RWPE2 (cell line): ENCODE measurements at regions not wholly inside any gene's neighbourhood (a gene's known extent, or its start where the extent isn't known, plus 50 kb on each side); places are given as distances from the start of the nearest gene placed in this dataset.

Experiments
- ATAC-seq: fragments of 200-7000 bp; cut with Tn5 transposase; 3 replicates; pipeline ENCODE4 v1.9.1; 2021; ENCODE audit warnings: low read depth
- DNase-seq: peaks from one replicate; pipeline ENCODE4 v3.0.0-alpha.2; 2020; ENCODE audit warnings: low spot score
- H3K27ac ChIP-seq: fragments of 450-650 bp; 2 replicates; pipeline ENCODE4 v1.5.1; 2017; ENCODE audit warnings: mild to moderate bottlenecking; ENCODE audit not compliant: poor library complexity, severe bottlenecking
- H3K27me3 ChIP-seq: fragments of 250-450 bp; sonication (Bioruptor Pico); 2 replicates; pipeline ENCODE4 v1.5.1; 2021; ENCODE audit warnings: mild to moderate bottlenecking, moderate library complexity; ENCODE audit not compliant: insufficient read depth, poor library complexity, severe bottlenecking
- H3K36me3 ChIP-seq: fragments of 250-450 bp; sonication (Bioruptor Pico); 2 replicates; pipeline ENCODE4 v1.5.1; 2020; ENCODE audit warnings: low read depth, mild to moderate bottlenecking, moderate library complexity
- H3K4me1 ChIP-seq: fragments of 250-450 bp; sonication (Bioruptor Pico); 2 replicates; pipeline ENCODE4 v1.5.1; 2021; ENCODE audit warnings: mild to moderate bottlenecking, moderate library complexity; ENCODE audit not compliant: insufficient read depth, poor library complexity, severe bottlenecking
- H3K4me3 ChIP-seq: fragments of 250-450 bp; sonication (Bioruptor Pico); 2 replicates; pipeline ENCODE4 v1.5.1; 2021; ENCODE audit warnings: mild to moderate bottlenecking, moderate library complexity; ENCODE audit not compliant: severe bottlenecking
- H3K9me3 ChIP-seq: fragments of 250-450 bp; sonication (Bioruptor Pico); 2 replicates; pipeline ENCODE4 v1.5.1; 2021; ENCODE audit warnings: mild to moderate bottlenecking, moderate library complexity; ENCODE audit not compliant: severe bottlenecking
- CTCF ChIP-seq: fragments of 450-650 bp; IDR thresholded peaks from one replicate; pipeline ENCODE4 v1.5.1; 2017; ENCODE audit warnings: mild to moderate bottlenecking, moderate library complexity; ENCODE audit not compliant: poor library complexity, severe bottlenecking

GRCh38 chr4:125527681-125528080, 212.9 kb downstream of the FAT4 start:
- no peak overlapping the region for H3K4me3 ChIP-seq
- ATAC-seq (no peak), DNase-seq (no peak)
- no peaks in the 10 kb centered on the region for H3K4me1 ChIP-seq
- no peaks in the 10 kb centered on the region for H3K27me3 ChIP-seq
- no peak overlapping the region for H3K27ac ChIP-seq
- TF ChIP-seq CTCF, result no peak
- no peaks in the 10 kb centered on the region for H3K36me3 ChIP-seq
- no peaks in the 10 kb centered on the region for H3K9me3 ChIP-seq

GRCh38 chr4:125529071-125529470, 214.3 kb downstream of the FAT4 start:
- no peak overlapping the region for H3K27ac ChIP-seq
- ATAC-seq (no peak), DNase-seq (no peak)
- no peaks in the 10 kb centered on the region for H3K36me3 ChIP-seq
- H3K4me3 ChIP-seq, result no peak overlapping the region
- no peaks in the 10 kb centered on the region for H3K27me3 ChIP-seq
- H3K4me1 ChIP-seq, result no peaks in the 10 kb centered on the region
- H3K9me3 ChIP-seq, result no peaks in the 10 kb centered on the region
- TF ChIP-seq CTCF, result no peak

GRCh38 chr4:125538670-125539069, 223.9 kb downstream of the FAT4 start:
- no peak for DNase-seq
- H3K4me3 ChIP-seq, result no peak overlapping the region
- H3K27ac ChIP-seq, result no peak overlapping the region
- H3K36me3 ChIP-seq, result no peaks in the 10 kb centered on the region
- TF ChIP-seq CTCF, result no peak
- H3K27me3 ChIP-seq, result no peaks in the 10 kb centered on the region
- no peaks in the 10 kb centered on the region for H3K4me1 ChIP-seq
- ATAC-seq, result no peak
- H3K9me3 ChIP-seq, result no peaks in the 10 kb centered on the region

- no peaks in the 10 kb centered on the region for H3K9me3 ChIP-seq
- no peak for DNase-seq
- no peak overlapping the region for H3K27ac ChIP-seq
- no peak for TF ChIP-seq CTCF
- H3K4me1 ChIP-seq, result no peaks in the 10 kb centered on the region
- H3K27me3 ChIP-seq, result no peaks in the 10 kb centered on the region
- H3K36me3 ChIP-seq, result no peaks in the 10 kb centered on the region
- ATAC-seq, result no peak
- H3K4me3 ChIP-seq, result no peak overlapping the region
These were observed 224.9 kb downstream of the FAT4 start for GRCh38 chr4:125539691-125540090.

- Histone ChIP-seq H3K36me3 (no peaks in the 10 kb centered on the region), H3K27ac (no peak overlapping the region), H3K4me3 (no peak overlapping the region), H3K4me1 (no peaks in the 10 kb centered on the region), H3K27me3 (no peaks in the 10 kb centered on the region), H3K9me3 (no peaks in the 10 kb centered on the region)
- ATAC-seq, result no peak
- TF ChIP-seq CTCF, result no peak
- DNase-seq, result no peak
These were observed 227.2 kb downstream of the FAT4 start for GRCh38 chr4:125541836-125542385.
